GM19452 (cell line): ENCODE measurements at regions not wholly inside any gene's neighbourhood (a gene's known extent, or its start where the extent isn't known, plus 50 kb on each side); places are given as distances from the start of the nearest gene placed in this dataset.

Experiments used
- ATAC-seq: cut with Tn5 transposase; IDR thresholded peaks from one replicate; pipeline ENCODE4 v1.9.1; 2021; ENCODE audit not compliant: unreplicated experiment

GRCh38 chr2:23241121-23241520, 143.9 kb upstream of the KLHL29 start:
- no peak for ATAC-seq

- ATAC-seq = no peak
Measured at GRCh38 chr2:23241611-23242245, 143.3 kb upstream of the KLHL29 start.

- ATAC-seq = no peak
Measured at GRCh38 chr2:23243073-23243659, 141.8 kb upstream of the KLHL29 start.

GRCh38 chr2:23244617-23245016, 140.4 kb upstream of the KLHL29 start:
- ATAC-seq = no peak

- no peak for ATAC-seq
Measured at GRCh38 chr2:23246992-23247683, 137.8 kb upstream of the KLHL29 start.

- no peak for ATAC-seq
Measured at GRCh38 chr2:23248667-23249066, 136.3 kb upstream of the KLHL29 start.

GRCh38 chr2:23249348-23249747, 135.6 kb upstream of the KLHL29 start:
- no peak for ATAC-seq

GRCh38 chr2:23250371-23250770, 134.6 kb upstream of the KLHL29 start:
- no peak for ATAC-seq

GRCh38 chr2:23256643-23257042, 128.3 kb upstream of the KLHL29 start:
- ATAC-seq = no peak

- ATAC-seq = no peak
Measured at GRCh38 chr2:23260621-23261020, 124.4 kb upstream of the KLHL29 start.

- no peak for ATAC-seq
Measured at GRCh38 chr2:23268467-23269263, 116.3 kb upstream of the KLHL29 start.

GRCh38 chr2:23269747-23270146, 115.2 kb upstream of the KLHL29 start:
- ATAC-seq = no peak

GRCh38 chr2:23270810-23271209, 114.2 kb upstream of the KLHL29 start:
- no peak for ATAC-seq

- ATAC-seq = no peak
Measured at GRCh38 chr2:23271230-23271629, 113.7 kb upstream of the KLHL29 start.

GRCh38 chr2:23273786-23274185, 111.2 kb upstream of the KLHL29 start:
- no peak for ATAC-seq

GRCh38 chr2:23280401-23280800, 104.6 kb upstream of the KLHL29 start:
- no peak for ATAC-seq

GRCh38 chr2:23283653-23284052, 101.3 kb upstream of the KLHL29 start:
- ATAC-seq = no peak

GRCh38 chr2:23285091-23285800, 99.7 kb upstream of the KLHL29 start:
- no peak for ATAC-seq

GRCh38 chr2:23286031-23286757, 98.8 kb upstream of the KLHL29 start:
- no peak for ATAC-seq
